GM19397 (cell line): ENCODE measurements at regions not wholly inside any gene's neighbourhood (a gene's known extent, or its start where the extent isn't known, plus 50 kb on each side); places are given as distances from the start of the nearest gene placed in this dataset.

ENCODE experiments used
- ATAC-seq: cut with Tn5 transposase; IDR thresholded peaks from one replicate; pipeline ENCODE4 v1.9.1; 2021; ENCODE audit warnings: mild to moderate bottlenecking, moderate library complexity; ENCODE audit not compliant: unreplicated experiment

DNA sequence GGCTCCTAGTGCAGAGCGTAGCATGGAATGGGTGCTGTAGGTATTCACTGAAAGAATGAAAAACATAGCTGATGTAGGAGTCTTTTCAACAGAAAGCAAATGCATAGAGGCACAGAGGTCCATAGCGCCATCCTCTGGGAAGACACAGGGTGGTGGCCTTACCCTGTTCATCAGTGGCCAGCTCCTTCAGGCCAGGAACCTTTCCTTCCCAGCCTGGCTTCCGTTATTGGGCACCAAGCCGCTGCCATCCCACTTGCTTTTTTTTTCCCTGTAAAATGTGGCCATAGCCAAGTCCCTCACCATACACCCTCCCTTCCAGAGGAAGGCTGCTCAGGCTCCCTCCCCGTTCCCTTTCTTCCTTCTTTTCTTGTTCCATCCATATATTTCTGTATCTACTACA, 118.1 kb downstream of the ZNF621 start:
- no peak for ATAC-seq

DNA sequence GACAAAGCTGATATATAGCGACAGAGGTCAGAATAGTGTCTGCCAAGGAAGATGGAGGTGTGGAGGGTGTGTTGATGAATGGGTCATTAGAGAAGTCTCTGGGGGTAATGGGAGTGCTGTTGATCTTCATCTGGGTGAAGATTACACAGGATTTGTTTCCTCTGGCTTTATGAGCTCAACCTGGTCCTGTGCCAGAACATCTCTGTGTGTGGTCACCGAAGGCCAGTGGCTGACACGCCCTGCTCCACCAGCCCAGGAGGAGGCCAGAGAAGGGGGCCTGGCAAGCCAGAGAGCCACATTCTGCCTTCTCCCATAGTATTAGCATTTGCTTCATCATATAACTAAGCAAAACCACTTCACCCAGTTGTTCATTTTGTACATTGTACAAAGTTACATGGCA, 121.1 kb downstream of the ZNF621 start:
- ATAC-seq = no peak

DNA sequence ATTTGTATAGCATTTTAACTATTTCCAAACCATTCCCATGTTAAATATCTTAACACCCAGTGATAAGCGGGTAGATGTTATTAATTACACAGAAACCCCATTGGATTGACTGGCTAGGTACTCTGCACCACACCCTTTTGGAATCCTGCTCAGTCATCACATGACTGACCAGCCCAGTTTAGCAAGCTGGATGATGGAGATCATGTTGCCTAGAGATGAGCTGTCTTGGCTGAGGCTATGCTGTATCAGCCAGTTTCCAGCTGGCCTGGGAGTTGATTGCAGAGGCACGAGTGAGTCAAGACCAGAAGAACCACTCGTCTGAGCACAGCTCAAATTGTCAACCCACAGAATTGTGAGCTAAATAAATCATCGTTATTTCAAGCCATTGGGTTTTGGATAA, 124.6 kb downstream of the ZNF621 start:
- no peak for ATAC-seq

DNA sequence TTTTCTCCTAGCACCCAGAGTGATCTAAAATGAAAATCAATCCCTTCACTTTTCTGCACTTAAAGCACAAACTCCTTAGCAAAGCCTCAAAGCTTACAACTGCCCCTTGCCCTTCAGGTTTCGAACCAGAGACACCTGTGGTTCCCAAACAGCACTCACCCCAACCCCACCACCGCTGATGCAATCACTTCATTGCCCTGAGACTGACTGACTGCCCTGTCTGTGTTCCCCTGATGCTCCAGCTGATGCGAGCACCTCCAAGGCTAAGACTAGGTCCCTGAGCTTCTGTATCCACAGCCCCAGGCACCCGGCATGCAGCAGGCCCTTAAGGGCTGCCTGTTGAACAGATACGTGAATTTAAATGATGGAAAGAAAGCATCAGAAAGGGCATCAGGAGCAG, 127.3 kb downstream of the ZNF621 start:
- ATAC-seq = no peak

DNA sequence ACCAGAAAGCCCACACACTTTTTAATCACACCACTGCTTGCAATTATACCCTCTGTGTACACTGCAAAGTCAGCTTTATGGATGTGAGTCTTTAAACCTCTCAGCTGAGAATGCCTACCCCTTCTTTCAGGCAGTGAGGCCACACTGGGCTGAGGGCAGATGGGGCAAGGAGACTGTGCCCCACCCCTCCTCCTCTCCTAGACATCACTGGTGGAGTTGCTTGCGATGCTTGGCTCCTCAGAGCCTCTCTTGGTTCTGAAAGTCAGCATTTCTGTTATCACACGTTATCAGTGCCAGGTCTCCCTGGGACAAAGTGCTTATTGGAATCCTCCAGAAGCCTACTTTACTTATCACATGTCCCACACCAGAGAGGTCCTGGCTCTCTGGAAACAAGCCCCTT, 128.2 kb downstream of the ZNF621 start:
- no peak for ATAC-seq

DNA sequence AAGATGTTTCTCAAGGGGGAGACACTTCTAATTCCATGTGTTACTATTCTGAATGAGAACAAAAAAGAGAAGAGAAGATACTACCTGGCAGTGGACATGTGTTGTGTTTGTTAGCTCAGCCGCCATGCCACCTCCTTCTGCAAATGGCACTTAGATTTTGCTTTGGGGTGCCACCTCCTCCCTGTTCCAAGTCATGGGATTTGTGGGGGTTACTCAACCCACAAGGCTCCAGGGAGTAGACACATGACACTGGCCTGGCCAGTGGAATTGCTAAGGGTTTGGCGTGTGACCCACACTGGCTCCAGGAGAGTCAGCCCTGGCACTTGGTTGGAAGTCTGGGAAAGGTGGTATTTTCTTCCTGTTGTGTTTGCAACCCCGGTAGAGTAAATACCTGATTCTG, 129.1 kb downstream of the ZNF621 start:
- ATAC-seq = no peak

DNA sequence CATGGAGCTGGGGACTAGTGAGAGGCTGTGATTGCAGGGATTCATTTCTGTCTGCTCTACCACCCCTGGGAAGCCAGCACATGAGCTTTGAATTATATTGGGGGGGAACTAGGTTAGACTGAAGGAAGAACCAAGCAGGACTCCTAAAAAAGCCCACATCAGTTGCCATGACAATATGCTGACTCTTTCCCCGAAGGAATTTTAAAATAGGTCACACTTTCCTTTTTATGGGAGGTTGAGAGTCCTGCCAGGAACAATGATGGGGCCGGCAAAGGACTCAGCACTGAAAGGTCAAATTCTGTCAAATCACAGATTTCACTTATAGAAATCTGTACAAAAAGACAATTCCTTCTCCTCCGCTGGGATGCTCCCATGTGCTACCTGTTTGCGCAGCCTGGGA, 130.8 kb downstream of the ZNF621 start:
- no peak for ATAC-seq

DNA sequence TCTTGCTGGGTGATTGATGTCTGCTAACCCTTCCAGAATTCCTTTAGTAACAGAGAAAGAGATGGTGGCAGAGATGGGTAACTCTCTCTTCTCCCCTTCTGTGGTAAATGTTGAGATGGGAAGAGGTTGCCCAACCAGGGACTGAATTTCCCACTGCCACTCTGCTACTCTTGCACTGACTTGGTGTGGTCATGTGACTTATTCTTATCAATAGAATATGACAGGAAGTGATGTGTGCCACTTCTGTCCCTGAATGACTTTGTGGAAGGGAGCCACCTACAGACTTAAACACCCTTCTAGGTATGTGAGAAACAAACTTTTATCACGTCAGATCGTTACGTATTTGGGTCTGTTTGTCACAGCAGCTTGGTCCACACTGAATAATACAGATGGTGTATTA, 132.9 kb downstream of the ZNF621 start:
- ATAC-seq = no peak

DNA sequence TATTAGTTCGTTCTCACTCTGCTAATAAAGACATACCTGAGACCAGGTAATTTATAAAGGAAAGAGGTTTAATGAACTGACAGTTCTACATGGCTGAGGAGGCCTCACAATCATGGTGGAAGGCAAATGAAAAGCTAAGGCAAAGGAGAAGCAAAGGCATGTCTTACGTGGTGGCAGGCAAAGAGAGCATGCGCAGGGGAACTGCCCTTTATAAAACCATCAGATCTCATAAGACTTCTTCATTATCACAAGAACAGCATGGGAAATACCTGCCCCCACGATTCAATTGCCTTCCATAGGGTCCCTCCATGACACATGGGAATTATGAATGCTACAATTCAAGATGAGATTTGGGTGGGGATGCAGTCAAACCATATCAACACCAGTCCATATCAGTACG, 133.5 kb downstream of the ZNF621 start:
- no peak for ATAC-seq

DNA sequence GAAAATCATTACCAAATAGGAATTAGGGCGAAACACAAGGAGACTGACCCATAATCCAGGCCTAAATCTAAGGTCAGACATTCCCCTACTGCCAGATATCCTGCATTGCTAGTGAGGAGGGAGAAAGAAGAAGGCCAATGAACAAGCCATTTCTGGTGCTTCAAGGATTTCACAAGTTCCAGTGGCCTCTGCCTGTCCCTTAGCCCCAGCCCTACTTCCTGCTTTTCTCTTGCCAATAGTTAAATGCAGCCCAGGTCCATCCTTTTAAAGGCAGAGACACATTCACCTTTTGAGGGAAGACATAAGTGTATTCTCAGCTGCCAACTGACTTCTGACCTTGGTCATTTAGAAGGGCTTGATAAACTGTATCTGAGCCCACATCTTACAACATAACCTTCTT, 135.8 kb downstream of the ZNF621 start:
- ATAC-seq = no peak

DNA sequence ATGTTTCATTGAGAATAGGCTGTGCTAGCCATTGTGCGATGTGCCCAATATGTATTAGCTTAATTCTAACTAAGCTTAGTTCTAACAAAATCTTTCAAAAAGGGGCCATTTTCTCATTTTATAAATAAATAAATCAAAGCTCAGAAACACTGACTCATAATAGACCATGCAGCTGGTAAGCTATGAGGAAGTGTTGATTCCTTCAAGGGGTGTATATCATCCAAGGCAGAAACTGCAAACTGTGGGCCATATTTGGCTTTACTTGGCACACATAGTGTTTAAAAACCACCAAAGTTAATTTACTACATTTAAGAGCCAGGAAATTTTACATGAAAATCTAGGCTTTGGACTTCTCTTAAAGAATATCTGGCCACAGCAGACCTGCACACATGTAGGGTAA, 136.5 kb downstream of the ZNF621 start:
- no peak for ATAC-seq

DNA sequence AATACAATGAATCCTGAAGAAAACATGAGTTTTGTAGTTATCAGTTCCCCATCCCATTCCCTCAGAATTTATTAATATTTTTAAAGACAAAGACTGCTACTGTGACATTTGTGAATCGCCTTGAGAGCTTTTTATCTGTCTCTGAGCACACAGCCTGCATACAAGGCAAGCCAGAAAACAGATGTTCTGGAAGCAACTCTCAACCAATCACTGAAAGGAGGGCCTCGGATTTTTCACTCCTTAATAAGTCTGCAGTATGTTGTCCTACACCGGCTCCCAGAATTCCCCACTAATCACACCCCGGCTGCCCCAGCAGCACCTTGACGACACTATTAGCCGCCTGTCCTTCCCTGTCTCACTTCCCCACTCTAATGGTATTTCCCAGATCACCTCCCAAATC, 138.5 kb downstream of the ZNF621 start:
- no peak for ATAC-seq

DNA sequence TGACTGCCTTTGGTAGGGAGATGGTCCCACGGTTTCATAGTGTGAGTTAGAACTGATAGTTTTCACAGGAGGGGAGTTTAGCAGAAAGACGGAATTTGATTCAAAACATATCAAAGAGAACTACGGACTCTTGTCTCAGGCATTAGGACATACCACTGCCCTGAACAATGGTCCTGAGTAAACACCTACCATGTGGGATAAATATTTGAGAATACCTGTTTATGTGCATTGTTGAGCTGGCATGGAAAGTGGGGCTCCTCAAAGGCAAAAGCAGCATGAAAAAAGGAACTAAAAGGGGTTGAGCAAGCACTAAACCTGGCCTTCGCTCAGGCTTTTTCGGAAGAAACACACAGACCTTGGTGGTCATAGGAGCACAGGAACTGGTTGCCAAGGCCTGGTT, 144.4 kb downstream of the ZNF621 start:
- no peak for ATAC-seq

DNA sequence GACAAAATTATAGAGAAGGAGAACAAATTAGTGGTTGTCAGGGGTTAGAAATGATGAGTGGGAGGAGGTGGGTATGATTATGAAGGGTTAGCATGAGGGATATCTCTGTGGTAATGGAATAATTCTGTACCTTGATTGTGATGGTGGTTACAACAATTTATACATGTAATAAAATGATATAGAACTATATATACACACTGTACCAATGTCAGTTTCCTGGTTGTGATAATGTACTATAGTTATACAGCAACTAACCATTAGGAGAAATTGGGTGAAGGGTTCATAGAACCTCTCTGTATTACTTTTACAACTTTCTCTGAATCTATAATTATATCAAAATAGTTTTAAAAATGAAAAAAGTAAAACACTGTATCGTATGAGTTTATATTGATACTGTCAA, 148.1 kb downstream of the ZNF621 start:
- no peak for ATAC-seq

DNA sequence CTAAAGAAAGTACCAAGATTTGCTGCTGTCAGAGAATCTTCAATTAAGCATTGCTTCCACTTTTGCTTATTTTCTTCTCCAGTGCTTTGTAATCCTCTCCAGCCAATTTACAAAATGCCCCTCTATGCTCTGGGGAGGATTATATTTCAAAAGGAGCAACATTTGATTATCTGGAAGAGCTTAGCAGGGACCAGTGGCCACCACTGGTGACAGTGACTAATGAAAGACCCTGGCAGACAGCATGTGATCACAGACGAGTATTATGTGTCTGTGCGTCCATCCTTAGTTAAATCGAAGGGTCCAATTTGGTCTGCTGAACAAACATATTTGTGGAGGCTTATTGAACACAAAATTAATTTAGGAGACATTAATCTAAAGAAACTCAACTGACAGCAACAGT, 152.6 kb downstream of the ZNF621 start:
- no peak for ATAC-seq

DNA sequence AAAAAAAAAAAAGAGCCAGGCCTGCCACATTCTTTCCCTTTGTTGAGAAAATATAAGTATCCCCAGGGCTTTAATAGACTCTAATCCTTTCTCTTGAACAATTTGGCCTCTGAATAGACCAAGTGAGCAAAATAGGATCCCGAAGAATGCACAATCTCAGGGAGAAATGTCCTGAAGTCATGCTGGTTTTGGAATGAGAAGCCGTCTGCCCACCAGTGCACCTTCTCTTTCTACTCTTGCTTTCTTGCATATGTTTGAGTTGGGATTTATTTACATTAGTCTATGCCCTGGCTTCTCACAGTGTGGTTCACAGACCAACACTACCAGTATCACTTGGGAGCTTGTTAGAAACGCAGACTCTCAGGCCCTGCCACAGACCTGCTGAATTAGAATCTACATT, 153.0 kb downstream of the ZNF621 start:
- no peak for ATAC-seq

DNA sequence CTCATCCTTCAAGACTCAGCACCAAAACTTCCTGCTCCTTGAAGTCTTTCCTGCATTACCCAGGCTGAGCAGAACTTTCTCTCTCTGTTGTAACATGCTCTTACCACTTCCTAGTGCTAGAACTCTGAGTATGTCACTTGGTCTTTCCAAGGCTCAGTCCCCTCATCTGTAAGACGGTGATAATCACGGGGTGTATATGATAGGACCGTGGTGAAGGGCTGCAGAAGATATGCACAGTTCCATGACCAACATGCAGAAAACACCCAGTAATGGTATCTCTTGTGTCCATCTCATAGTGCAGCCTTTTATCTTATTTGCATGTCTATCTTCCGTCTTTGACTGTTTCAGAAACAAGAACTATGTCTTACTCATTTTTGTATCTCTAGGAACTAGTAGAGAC, 154.5 kb downstream of the ZNF621 start:
- no peak for ATAC-seq

DNA sequence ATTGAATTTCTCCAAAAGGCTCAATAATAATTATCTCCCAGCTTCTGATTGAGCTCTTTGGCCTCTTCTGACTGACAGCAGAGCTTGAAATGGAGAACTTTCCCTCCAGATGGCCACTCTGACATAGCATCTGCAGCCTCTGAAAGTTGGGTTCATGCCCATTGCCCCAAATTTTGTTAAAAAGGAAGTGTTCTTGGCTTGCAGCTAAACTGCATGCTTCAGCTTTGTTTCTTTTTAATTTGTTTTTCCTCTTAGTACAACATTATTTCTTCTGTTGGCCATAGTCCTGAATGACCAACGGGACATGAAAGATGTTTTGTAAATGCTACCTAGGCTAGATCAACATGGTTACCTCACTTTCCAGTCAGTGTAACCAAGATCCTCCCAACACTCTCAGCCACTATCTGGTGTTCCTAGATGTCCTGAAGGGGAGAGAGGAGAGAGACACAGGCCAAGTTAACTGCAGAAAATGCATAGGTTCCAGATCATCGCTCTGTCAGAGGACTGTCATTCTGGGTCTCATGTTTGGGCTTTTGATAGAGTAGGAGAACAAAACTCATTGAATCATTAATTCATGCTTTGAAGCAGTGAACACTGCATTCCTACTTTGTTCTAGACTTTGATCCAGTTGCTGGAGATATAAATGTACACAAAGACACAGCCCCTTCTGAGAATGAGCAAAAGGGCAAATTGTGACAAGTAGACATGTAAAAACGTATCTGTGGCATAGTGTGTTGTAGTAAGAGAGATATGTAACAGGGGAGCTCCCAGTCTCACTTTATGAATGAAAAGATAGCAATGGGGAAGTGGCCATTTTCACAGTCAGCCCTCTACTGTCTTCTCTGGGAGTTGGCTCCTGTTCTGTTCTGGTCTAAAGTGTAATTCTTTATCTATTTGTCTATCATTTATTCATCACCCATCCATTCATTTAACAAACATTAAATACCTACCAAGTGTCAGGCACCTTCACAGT, 156.2 kb downstream of the ZNF621 start:
- ATAC-seq = no peak

DNA sequence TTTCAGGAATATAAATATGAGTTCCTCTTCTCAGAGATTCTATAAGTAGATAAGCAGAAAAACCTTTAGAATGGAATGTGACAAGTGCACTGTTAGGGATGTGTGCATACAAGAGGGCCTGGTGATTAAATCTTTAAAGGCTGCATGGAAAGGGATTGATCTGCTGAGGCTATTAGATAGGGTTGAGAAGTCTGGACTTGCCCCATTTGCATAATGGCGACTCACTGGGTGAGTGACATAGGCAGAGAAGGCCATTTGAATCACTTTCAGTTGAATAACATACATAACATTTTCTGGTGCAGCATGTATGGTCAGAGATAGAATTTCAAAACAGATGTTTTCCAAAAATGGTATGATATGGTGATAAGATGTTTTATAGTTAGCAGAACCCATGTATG, 156.9 kb downstream of the ZNF621 start:
- ATAC-seq = no peak

DNA sequence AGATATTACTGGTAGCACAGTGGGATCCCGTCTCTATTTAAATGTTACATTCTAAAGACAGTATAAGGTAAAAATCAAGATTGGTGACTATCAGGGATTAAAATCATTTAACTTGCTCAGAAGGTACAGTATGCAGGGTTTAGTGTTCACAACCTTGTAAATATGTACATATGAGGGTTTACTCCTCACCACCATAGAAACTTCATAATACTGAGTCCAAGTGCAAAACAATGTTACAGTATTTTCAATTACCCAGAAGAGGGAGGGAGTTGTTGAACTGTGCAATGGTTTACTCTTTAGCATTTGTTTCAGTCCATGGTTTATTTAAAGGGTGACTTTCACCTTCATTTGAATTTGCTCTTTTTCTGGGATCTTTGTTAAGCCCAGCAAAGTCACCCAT, 165.1 kb downstream of the ZNF621 start:
- ATAC-seq = no peak

DNA sequence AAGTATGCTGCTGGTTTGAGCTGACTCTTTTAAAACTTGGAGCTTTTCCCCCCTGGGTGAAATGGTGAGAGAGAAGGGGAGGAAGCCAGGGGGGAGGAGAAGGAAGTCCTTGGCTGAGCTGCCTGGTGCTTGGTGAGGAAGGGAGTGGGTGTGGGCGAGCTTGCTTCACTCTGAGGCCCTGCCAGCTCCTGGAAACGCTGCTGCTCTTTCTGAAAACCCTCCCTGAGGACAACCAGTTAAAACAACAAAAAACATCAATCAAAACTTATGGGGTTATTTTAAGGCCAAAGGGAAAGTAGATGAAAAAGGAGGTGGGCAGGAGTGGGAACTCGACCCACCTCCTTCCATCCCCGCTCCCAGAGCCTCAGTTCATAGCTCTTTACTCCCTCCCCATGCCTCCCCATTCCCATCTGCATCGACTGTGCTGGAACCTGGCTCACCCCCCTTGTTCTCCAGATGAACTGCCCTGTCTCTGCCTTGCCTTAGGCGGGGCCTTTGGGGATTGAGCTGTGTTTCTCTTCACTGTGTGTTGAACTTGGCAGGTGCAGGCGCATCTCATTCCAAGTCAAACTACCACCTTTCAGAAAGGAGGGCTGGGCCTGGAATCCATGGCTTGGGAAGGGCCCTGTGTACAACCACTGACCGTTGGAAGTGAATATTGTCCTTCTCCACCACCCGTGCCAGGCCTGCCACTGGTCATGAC, 166.1 kb downstream of the ZNF621 start:
- no peak for ATAC-seq

DNA sequence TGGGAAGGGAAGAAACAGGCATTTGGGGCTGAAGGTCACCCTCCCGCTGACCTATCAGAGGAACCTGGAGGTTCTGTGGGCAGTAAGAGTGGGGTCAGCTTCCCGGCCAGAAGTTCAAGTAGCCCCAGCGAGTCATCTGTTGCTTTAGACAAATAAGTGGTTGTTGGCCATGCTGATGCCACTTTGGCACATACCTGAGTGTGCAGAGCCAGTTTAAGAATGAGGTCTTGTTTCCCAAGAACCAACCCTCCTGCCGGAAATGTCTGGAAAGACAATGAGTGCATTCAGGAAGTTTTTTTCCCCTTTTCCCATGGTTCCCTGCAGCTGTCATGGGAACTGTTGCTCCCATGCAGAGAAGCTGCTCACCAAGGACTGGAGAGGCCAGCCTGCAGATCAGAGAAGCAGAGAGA, 166.7 kb downstream of the ZNF621 start:
- ATAC-seq = no peak
